GM12872 (cell line): ENCODE measurements at regions not wholly inside any gene's neighbourhood (a gene's known extent, or its start where the extent isn't known, plus 50 kb on each side); places are given as distances from the start of the nearest gene placed in this dataset.

Experiments
- TF ChIP-seq, protein P1 (sequence below): IDR thresholded peaks from 3 replicates; pipeline ENCODE4 v1.5.1; 2011; ENCODE audit warnings: low read depth, mild to moderate bottlenecking, low read length, moderate library complexity; ENCODE audit not compliant: insufficient read depth

DNA sequence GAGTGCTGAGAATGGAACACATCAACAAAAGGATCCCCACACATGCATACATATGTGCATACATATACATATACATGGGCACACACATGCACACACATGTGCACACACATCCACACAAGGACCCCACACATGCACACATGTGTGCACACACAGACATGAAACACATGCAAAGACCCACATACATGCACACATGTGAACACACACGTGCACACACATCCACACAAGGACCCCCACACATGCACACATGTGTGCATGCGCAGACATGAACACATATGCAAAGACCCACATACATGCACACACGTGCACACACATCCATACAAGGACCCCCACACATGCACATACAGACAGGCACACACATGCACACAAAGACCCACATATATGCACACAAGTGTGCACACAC, 104.4 kb upstream of the ADARB2 start:
- TF ChIP-seq, protein P1, sequence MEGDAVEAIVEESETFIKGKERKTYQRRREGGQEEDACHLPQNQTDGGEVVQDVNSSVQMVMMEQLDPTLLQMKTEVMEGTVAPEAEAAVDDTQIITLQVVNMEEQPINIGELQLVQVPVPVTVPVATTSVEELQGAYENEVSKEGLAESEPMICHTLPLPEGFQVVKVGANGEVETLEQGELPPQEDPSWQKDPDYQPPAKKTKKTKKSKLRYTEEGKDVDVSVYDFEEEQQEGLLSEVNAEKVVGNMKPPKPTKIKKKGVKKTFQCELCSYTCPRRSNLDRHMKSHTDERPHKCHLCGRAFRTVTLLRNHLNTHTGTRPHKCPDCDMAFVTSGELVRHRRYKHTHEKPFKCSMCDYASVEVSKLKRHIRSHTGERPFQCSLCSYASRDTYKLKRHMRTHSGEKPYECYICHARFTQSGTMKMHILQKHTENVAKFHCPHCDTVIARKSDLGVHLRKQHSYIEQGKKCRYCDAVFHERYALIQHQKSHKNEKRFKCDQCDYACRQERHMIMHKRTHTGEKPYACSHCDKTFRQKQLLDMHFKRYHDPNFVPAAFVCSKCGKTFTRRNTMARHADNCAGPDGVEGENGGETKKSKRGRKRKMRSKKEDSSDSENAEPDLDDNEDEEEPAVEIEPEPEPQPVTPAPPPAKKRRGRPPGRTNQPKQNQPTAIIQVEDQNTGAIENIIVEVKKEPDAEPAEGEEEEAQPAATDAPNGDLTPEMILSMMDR, result no peak

DNA sequence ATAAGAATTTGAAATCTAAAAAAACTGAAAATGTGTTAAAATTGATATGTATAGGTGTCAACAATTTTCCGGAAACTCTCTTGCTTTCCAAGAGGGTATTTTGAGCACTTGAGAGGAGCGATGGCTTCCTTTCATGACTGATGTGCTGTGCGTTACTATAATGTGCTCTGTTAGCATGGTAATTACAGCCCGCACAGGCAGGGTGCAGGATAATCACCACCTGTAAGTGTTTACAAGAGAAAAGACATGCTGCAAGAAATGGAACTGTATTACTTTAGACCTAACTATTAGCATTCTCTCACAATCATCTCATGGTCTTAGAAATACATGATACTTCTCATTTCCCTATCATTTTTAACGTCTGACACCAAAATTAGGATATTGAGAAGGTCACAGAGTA, 92.4 kb upstream of the ADARB2 start:
- TF ChIP-seq, protein P1, result no peak

DNA sequence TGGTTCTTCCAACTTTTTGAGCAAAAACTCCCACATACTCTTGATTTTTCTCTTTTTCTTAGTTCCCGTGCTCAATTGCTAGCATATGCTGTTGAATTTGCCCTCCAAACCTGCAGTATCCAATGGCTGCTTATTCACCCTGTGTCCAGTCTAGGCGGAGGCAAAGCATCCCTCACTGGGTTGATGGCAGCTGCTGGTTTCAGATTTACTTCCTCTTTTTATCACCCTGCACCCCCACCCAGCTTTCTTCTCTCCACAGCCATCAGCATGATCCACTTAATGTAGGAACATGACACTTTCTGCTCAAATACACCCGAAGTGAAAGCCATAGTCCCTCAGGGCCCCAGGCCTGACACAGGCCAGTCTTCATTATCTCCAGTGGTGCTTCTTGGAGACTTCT, 87.6 kb upstream of the ADARB2 start:
- TF ChIP-seq, protein P1, result no peak

DNA sequence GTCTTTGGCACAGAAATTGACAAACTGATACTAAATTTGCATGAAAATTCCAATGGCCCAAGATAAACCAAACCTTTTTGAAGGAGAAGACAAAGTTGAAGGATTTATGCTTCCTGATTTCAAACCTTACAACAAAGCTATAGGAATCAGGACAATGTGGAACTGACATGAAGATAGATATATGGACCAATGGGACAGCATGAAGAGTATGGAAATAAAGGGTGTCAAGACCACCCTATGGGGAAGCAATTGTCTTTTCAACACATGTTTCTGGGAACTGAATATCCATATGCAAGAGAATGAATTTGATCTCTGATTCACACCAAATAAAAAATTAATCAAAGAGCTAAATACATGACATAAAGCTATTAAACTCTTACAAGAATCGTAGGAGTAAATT, 77.2 kb upstream of the ADARB2 start:
- TF ChIP-seq, protein P1, result no peak

DNA sequence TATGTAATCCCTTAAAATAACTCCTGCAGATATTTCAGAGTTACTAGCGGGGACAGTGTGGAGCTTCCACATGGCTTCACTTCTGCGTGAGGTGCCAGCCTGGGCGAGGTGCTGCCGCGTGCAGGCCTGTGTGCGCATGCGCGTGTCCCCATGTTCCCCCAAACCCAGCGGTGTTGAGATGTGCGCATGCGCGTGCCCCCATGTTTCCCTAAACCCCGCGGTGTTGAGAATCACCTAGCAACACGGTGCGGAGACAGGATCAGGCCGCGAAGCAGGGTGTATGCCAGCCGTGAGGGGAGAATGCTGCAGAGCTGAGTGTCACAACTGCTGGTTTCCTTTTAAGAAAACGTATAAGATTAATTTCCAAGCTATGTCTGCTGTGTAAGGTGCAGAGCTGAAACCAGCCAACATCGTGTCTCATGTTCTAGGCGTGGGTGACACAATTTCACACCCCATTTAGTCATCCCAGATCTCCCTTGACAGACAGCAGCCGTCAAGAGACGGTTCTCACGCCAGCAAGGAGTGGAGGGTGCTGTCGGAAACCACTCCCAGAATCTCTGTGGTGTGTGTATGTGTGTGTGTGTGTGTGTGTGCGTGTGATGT, 71.9 kb upstream of the ADARB2 start:
- TF ChIP-seq, protein P1, result no peak

DNA sequence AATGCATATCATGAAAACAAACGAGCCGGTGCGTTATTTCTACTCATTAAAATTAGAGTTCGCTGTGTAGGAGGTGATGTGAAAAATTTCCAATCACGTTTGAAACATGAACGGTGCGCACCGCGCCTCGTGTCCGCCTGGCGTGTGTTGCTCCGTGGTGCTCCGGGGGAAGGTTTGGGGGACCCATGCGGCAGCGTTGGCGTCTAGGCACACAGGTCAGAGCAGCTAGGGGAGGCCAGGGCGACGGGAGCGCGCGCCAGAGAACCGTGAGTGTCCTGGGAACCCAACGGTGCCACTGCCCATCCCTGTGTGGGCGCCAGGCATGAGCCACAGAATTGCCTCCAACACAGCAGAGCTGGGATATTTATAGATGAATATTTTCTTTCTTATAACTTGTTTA, 70.6 kb upstream of the ADARB2 start:
- TF ChIP-seq, protein P1, result no peak

DNA sequence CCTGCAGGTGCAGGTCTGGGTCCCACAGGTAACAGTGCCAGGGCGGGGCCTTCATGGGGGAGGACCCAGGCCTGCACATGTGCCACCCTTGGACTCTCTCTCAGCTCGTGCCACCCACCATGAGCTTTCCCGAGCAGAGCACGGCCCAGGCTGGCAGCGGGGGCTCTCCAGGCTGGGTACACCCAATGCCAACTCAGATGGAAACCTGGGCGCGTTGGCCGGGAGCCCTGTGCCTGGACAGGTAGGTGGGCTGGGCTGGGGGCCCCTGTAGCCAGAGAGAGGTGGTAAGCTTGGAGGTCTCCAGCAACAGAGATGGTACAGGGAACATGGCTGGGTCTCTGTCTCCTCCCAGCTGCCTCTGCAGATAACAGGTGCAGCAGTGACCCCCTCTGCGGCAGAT, 69.9 kb upstream of the ADARB2 start:
- TF ChIP-seq, protein P1, result no peak
